ENCODE measurements at regions not wholly inside any gene's neighbourhood (a gene's known extent, or its start where the extent isn't known, plus 50 kb on each side); places are given as distances from the start of the nearest gene placed in this dataset.

DNA sequence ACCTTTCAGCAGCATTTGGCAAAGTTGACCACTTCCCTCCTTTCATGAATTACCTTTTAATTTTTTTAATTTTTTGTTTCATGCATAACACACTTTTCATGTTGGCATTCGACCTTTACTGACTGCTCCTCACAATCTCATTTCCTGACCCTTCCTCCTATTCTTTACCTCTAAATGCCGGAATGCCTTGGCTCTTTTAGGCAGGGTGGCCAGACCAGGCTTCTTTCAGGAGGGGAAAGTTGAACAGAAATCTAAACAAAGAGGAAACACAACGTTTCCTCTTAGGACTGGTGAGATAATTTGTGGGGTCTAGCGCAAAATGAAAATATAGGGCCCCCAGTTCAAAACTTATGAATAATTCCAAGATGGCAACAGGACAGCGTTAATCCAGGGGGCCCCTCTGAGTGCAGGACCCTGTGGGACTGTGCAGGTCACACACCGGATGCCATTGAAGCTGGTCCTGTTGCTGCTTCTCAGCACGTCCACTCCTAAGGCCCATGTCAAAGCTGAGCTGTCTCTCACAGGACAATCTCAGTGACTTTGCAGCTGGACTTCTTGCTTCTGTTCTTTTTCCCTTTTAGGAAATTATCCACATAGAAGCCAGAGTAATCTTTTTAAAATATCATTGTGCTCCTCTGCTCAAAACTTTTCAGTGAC lies 313.8 kb downstream of the HDGFL1 start:
- H3K27ac ChIP-seq, result no peak overlapping the region
- no peak for TF ChIP-seq ZFX (IDR thresholded peaks at IDR 0.05)
- TF ChIP-seq, protein P1, sequence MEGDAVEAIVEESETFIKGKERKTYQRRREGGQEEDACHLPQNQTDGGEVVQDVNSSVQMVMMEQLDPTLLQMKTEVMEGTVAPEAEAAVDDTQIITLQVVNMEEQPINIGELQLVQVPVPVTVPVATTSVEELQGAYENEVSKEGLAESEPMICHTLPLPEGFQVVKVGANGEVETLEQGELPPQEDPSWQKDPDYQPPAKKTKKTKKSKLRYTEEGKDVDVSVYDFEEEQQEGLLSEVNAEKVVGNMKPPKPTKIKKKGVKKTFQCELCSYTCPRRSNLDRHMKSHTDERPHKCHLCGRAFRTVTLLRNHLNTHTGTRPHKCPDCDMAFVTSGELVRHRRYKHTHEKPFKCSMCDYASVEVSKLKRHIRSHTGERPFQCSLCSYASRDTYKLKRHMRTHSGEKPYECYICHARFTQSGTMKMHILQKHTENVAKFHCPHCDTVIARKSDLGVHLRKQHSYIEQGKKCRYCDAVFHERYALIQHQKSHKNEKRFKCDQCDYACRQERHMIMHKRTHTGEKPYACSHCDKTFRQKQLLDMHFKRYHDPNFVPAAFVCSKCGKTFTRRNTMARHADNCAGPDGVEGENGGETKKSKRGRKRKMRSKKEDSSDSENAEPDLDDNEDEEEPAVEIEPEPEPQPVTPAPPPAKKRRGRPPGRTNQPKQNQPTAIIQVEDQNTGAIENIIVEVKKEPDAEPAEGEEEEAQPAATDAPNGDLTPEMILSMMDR (conservative IDR thresholded peaks at IDR 0.05), result no peak

DNA sequence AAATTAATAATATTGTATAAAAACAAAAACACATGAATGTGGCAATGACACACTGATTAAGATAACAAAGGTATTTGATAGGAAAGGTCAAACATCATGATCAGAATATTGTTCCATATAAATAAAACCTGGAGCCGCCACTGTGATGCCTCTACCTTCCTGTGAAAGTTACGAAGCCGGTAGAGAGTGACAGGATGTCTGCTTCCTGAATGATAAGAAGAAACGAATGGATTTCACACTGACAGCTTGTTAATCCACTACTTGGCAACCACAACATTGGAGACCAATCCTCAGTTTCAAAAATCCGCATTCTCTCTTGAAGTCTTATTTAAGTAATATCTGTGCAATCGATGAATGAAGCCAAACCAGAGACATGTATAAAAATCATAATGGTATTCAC lies 315.1 kb downstream of the HDGFL1 start:
- H3K27ac ChIP-seq, result no peak overlapping the region
- TF ChIP-seq, protein P1 (conservative IDR thresholded peaks at IDR 0.05), result no peak
- no peak for TF ChIP-seq ZFX (IDR thresholded peaks at IDR 0.05)

DNA sequence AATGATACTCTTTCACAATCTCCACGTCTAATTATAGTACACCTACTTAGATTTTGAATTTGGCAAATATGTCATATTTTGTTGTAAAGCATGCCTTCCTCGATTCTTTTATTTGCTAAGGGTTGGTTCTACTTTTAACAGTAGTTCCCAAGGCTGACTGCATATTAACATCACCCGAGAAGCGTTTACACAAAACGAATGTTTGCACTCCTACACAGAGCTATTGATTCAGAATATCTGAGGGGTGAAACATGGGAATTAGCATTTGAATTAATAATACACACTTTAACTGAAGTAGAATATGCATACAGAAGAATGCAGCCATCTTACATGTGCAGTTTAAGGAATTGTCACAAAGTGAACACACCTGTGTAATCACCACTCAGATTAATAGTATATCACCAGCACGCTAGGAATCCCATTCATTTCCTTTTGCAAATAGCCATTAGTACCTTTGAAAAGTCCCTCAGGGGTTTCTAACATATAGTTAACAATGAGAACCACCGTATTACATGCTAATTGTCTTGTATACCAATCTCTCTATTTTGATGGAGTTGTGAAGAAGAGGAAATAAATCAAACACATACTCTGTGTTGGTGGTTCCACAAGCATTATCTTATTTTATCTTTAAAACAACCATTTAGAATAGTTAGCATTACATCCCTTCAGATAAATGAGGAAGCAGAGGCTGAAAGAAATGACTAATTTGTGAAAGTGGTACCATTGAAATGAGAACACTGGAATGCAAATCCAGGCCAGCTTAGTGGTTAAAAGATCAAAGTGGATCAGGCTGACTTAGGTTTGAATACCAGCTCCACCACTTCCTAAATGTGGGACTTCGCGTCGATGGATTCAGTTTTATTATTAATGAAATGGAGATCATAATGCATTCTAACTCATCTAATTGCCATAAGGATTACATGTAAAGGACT lies 317.6 kb downstream of the HDGFL1 start:
- H3K27ac ChIP-seq, result no peak overlapping the region
- TF ChIP-seq ZFX (IDR thresholded peaks at IDR 0.05), result no peak
- TF ChIP-seq, protein P1 (conservative IDR thresholded peaks at IDR 0.05), result no peak

DNA sequence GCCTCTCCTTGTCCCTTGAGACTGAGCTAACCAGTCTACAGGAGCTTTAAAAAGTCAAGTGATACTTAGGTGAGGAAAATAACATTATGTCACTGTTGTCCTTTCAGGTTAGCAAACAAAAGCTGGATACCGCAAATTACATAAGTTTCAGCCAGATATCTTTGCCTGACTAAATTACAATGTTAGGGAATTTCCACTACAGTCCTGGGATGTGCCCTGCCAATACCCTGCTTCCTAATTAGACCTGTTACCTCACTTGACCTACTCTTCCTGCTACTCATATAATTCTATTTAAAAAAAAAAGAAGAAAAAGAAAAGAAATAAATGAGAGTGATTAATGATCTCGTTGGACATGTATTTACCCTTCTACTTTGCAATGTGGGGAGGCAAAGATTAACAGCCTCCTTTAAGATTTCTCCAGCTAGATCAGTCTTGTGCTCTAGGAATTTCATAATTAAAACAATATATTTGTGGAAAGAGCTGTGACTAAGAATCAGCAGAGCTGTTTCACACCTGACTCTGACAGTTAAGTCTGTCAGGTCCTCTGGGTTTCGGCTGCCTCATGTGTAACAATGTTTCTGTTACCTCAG lies 318.9 kb downstream of the HDGFL1 start:
- H3K27ac ChIP-seq, result no peak overlapping the region
- TF ChIP-seq, protein P1 (conservative IDR thresholded peaks at IDR 0.05), result no peak
- no peak for TF ChIP-seq ZFX (IDR thresholded peaks at IDR 0.05)

DNA sequence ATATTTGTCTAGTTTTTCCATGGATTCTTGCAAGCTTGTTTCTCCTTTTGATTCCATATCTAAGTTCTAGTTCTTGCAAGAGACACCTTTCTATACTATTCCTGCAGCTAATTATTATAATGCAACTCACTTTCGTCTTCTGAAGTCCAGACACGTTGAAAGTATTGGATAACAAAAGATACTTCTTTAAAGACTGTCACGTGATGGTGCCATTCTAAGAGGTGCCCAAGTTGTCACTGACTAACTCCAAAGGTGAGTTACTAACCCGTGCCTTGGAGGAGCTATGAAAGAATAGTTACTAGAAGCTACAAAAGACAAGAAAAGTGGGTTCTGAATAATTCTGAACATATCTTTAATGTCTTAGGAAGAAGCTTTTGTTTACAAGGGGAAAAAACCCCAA lies 322.6 kb downstream of the HDGFL1 start:
- TF ChIP-seq, protein P1 (conservative IDR thresholded peaks at IDR 0.05), result no peak
- TF ChIP-seq ZFX (IDR thresholded peaks at IDR 0.05), result no peak
- no peak overlapping the region for H3K27ac ChIP-seq

DNA sequence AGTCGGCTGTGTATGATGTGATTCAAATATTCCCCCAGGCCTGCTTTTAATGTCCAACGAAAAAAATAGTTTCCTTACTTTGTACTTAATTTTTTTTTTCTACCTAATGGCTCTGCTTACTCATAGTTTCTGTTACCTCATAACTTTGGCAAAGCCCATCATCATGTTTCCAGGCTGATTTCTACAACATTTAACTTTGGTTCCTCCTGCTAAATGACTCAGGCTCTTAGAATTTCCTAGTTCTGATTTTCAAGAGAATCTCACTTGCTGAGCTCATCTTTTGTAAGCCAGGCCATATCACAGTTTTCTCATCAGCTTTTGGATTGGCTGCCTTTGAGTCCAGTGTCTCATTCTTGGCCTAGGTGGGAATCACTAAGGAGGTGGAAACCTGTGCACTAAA lies 323.1 kb downstream of the HDGFL1 start:
- H3K27ac ChIP-seq, result no peak overlapping the region
- no peak for TF ChIP-seq ZFX (IDR thresholded peaks at IDR 0.05)
- TF ChIP-seq, protein P1 (conservative IDR thresholded peaks at IDR 0.05), result no peak

DNA sequence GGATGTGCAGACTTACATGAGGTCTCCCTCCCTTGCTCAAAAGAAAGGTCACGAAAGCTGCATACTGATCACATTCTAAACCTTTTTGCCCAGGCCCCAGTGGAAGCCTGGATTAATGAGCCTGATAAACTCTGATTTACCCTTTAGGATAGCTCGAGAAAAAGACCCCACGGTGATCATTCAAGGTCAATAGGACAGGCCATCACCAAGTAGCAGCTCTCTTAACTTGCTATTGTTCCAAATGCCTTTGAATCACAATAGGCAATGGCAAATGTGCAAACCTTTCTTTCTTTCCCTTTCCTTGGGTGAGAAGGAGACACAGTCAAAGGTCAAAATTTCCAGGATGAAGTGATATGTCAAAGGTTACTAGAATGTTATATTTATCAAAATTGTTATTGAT lies 327.3 kb downstream of the HDGFL1 start:
- TF ChIP-seq, protein P1 (conservative IDR thresholded peaks at IDR 0.05), result no peak
- no peak for TF ChIP-seq ZFX (IDR thresholded peaks at IDR 0.05)
- H3K27ac ChIP-seq, result no peak overlapping the region
